ENCODE measurements at regions not wholly inside any gene's neighbourhood (a gene's known extent, or its start where the extent isn't known, plus 50 kb on each side); places are given as distances from the start of the nearest gene placed in this dataset.
"Not testable (repeated sequence)": the region's sequence is repeated elsewhere in the genome, so short reads cannot be mapped to it uniquely, and the experiment has no call there.

DNA sequence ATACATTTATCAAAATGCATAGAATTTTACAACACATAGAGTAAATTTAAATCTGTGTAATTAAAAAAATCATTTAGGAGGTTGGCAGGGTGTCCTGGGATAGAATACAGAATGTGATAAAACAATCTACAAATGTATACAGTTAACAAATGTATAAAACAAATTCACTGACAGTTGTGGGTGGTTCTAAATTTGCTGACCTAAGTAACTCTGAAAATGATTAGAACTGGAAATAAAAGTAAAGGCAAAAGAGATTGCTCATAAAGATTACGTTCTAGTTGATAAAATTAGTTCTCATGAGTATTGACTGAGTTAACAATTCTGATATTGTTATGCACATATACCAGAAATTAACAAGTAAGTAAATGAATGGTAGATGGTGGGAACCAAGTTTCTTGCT lies 1827.3 kb upstream of the FLRT2 start:
- FAIRE-seq (no peak), DNase-seq (ENCODE audit: insufficient read length) (no peak)
- TF ChIP-seq TAF1 (IDR thresholded peaks at IDR 0.05; ENCODE audit: borderline replicate concordance, low read depth, low read length) (no peak), POLR2AphosphoS5 (IDR thresholded peaks at IDR 0.05; ENCODE audit: low read depth, low read length) (no peak), POLR2A (IDR thresholded peaks at IDR 0.05; ENCODE audit: low read depth, low read length) (no peak)

DNA sequence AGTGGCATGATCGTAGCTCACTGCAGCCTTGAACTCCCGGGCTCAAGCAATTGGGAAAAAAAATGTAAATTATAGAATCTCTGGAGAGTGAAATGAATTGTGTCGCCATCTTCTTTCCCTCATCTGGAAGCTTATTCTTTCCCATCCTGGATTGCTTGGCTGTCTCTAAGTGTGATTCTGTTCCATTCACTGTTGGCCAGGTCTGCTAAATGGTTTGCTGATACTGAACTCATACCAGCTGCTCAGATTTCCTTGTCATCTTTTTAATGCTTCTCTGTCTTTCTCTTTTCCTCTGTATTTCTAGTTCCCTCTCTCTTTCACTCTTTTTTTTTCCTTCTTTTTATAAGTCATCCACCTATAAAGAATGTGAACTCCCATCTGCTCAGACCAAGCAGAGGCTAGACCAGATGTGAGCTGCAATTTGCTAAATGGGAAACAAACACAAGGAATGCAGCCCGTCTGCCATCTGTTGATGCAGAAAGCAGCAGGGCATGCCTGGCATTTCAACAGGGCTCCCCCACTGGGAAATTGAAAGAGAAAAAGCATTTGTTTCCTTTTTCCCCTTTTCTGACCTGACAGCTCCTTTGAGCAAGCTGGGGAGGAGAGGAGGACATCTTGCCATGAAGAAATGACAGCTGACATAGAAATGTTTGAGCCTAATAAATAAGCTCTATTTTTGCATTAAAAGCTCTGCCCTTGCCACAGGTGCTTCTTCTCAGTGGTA lies 1823.6 kb upstream of the FLRT2 start:
- FAIRE-seq, result no peak
- TF ChIP-seq POLR2AphosphoS5 (IDR thresholded peaks at IDR 0.05; ENCODE audit: low read depth, low read length) (no peak), POLR2A (IDR thresholded peaks at IDR 0.05; ENCODE audit: low read depth, low read length) (no peak), TAF1 (IDR thresholded peaks at IDR 0.05; ENCODE audit: borderline replicate concordance, low read depth, low read length) (no peak)
- DNase-seq (ENCODE audit: insufficient read length), result no peak

GRCh38 chr14:83707056-83707455 lies 1822.9 kb upstream of the FLRT2 start:
- TF ChIP-seq POLR2A (IDR thresholded peaks at IDR 0.05; ENCODE audit: low read depth, low read length) (no peak), POLR2AphosphoS5 (IDR thresholded peaks at IDR 0.05; ENCODE audit: low read depth, low read length) (no peak), TAF1 (IDR thresholded peaks at IDR 0.05; ENCODE audit: borderline replicate concordance, low read depth, low read length) (no peak)
- DNase-seq (ENCODE audit: insufficient read length), result no peak
- FAIRE-seq, result no peak

GRCh38 chr14:83709116-83709515 lies 1820.8 kb upstream of the FLRT2 start:
- TF ChIP-seq TAF1 (IDR thresholded peaks at IDR 0.05; ENCODE audit: borderline replicate concordance, low read depth, low read length) (no peak), POLR2A (IDR thresholded peaks at IDR 0.05; ENCODE audit: low read depth, low read length) (no peak), POLR2AphosphoS5 (IDR thresholded peaks at IDR 0.05; ENCODE audit: low read depth, low read length) (no peak)
- FAIRE-seq (no peak), DNase-seq (ENCODE audit: insufficient read length) (no peak)

DNA sequence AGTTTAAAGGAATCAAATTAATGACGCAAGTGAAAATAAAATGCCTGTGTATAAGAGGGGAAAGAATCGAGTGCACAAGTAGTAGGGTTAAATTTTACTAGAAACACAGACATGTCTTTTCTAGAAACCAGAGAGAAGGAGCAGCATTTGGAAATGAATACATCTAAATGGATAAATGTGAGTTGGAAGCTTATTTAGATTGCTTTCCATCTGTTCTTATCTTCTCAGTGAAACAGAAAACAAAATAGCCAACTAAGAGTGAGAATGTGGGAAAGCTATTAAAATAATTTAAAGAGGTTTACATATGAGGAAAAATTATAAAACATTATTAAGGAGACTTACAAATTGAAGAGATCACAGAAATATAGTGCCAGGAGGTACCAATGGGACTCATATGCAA lies 1818.9 kb upstream of the FLRT2 start:
- no peak for FAIRE-seq
- no peak for DNase-seq (ENCODE audit: insufficient read length)
- TF ChIP-seq POLR2AphosphoS5 (IDR thresholded peaks at IDR 0.05; ENCODE audit: low read depth, low read length) (no peak), POLR2A (IDR thresholded peaks at IDR 0.05; ENCODE audit: low read depth, low read length) (no peak), TAF1 (IDR thresholded peaks at IDR 0.05; ENCODE audit: borderline replicate concordance, low read depth, low read length) (no peak)

GRCh38 chr14:83712418-83713129 lies 1817.4 kb upstream of the FLRT2 start:
- no peak for FAIRE-seq
- DNase-seq (ENCODE audit: insufficient read length), result no peak

GRCh38 chr14:83713732-83714131 lies 1816.2 kb upstream of the FLRT2 start:
- no peak for DNase-seq (ENCODE audit: insufficient read length)
- FAIRE-seq, result no peak
- no peak for TF ChIP-seq POLR2A (IDR thresholded peaks at IDR 0.05; ENCODE audit: low read depth, low read length)
- no peak for TF ChIP-seq POLR2AphosphoS5 (IDR thresholded peaks at IDR 0.05; ENCODE audit: low read depth, low read length)
- TF ChIP-seq TAF1 (IDR thresholded peaks at IDR 0.05; ENCODE audit: borderline replicate concordance, low read depth, low read length), result no peak

More at GRCh38 chr14:83712418-83713129, 1817.4 kb upstream of the FLRT2 start:
- TF ChIP-seq POLR2AphosphoS5 (IDR thresholded peaks at IDR 0.05; ENCODE audit: low read depth, low read length) (no peak), POLR2A (IDR thresholded peaks at IDR 0.05; ENCODE audit: low read depth, low read length) (no peak), TAF1 (IDR thresholded peaks at IDR 0.05; ENCODE audit: borderline replicate concordance, low read depth, low read length) (no peak)

GRCh38 chr14:83714151-83714550 lies 1815.8 kb upstream of the FLRT2 start:
- no peak for DNase-seq (ENCODE audit: insufficient read length)
- FAIRE-seq, result no peak
- TF ChIP-seq TAF1 (IDR thresholded peaks at IDR 0.05; ENCODE audit: borderline replicate concordance, low read depth, low read length), result no peak
- TF ChIP-seq POLR2AphosphoS5 (IDR thresholded peaks at IDR 0.05; ENCODE audit: low read depth, low read length), result no peak
- no peak for TF ChIP-seq POLR2A (IDR thresholded peaks at IDR 0.05; ENCODE audit: low read depth, low read length)

- FAIRE-seq; DNase-seq (ENCODE audit: insufficient read length): not testable (repeated sequence)
Observed at GRCh38 chr14:83719435-83719834, 1810.5 kb upstream of the FLRT2 start.

- DNase-seq (ENCODE audit: insufficient read length) (no peak), FAIRE-seq (no peak)
- no peak for TF ChIP-seq POLR2AphosphoS5 (IDR thresholded peaks at IDR 0.05; ENCODE audit: low read depth, low read length)
- TF ChIP-seq POLR2A (IDR thresholded peaks at IDR 0.05; ENCODE audit: low read depth, low read length), result no peak
- no peak for TF ChIP-seq TAF1 (IDR thresholded peaks at IDR 0.05; ENCODE audit: borderline replicate concordance, low read depth, low read length)
Observed at GRCh38 chr14:83733670-83734069, 1796.3 kb upstream of the FLRT2 start.

GRCh38 chr14:83734431-83734830 lies 1795.5 kb upstream of the FLRT2 start:
- TF ChIP-seq TAF1 (IDR thresholded peaks at IDR 0.05; ENCODE audit: borderline replicate concordance, low read depth, low read length) (no peak), POLR2AphosphoS5 (IDR thresholded peaks at IDR 0.05; ENCODE audit: low read depth, low read length) (no peak), POLR2A (IDR thresholded peaks at IDR 0.05; ENCODE audit: low read depth, low read length) (no peak)
- no peak for FAIRE-seq
- DNase-seq (ENCODE audit: insufficient read length), result no peak

DNA sequence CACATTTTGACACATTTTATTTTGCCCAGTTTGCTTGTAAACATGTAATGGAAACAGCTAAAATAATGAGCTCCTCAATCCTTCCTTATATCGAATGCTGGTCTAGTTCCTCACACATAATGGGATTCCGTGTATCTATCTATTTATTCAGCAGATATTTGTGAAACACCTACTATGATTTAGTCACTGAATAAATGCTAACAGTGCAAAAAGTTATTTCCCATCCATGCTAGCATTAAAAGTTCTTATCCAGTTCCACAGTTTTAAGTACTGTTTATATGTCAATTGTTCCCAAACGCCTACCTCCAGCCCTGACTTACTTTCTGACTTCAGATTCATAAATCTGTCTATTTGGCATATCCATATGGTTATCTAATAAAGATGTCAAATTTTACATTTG lies 1788.7 kb upstream of the FLRT2 start:
- DNase-seq (ENCODE audit: insufficient read length) (no peak), FAIRE-seq (no peak)
- TF ChIP-seq POLR2A (IDR thresholded peaks at IDR 0.05; ENCODE audit: low read depth, low read length) (no peak), POLR2AphosphoS5 (IDR thresholded peaks at IDR 0.05; ENCODE audit: low read depth, low read length) (no peak), TAF1 (IDR thresholded peaks at IDR 0.05; ENCODE audit: borderline replicate concordance, low read depth, low read length) (no peak)
